GM18508 (cell line): ENCODE measurements at regions not wholly inside any gene's neighbourhood (a gene's known extent, or its start where the extent isn't known, plus 50 kb on each side); places are given as distances from the start of the nearest gene placed in this dataset.

Experiments
- ATAC-seq: cut with Tn5 transposase; IDR thresholded peaks from one replicate; pipeline ENCODE4 v1.9.1; 2021; ENCODE audit warnings: moderate number of reproducible peaks; ENCODE audit not compliant: insufficient read depth, unreplicated experiment

- no peak for ATAC-seq
Observed at GRCh38 chr10:30256084-30256483, 93.0 kb downstream of the MTPAP start.

- no peak for ATAC-seq
Observed at GRCh38 chr10:30254926-30255325, 94.2 kb downstream of the MTPAP start.

GRCh38 chr10:30248728-30249127 is 100.3 kb downstream of the MTPAP start:
- no peak for ATAC-seq

GRCh38 chr10:30247704-30248103 is 101.4 kb downstream of the MTPAP start:
- ATAC-seq = no peak

- no peak for ATAC-seq
Observed at GRCh38 chr10:30241422-30242110, 107.5 kb downstream of the MTPAP start.

- ATAC-seq = no peak
Observed at GRCh38 chr10:30238836-30239235, 110.2 kb downstream of the MTPAP start.

GRCh38 chr10:30233186-30233959 is 115.7 kb downstream of the MTPAP start:
- ATAC-seq = no peak

- no peak for ATAC-seq
Observed at GRCh38 chr10:30231709-30232108, 117.4 kb downstream of the MTPAP start.

GRCh38 chr10:30231071-30231652 is 117.9 kb downstream of the MTPAP start:
- ATAC-seq = no peak

GRCh38 chr10:30229536-30229935 is 119.5 kb downstream of the MTPAP start:
- ATAC-seq = no peak

GRCh38 chr10:30228417-30229036 is 120.6 kb downstream of the MTPAP start:
- no peak for ATAC-seq

GRCh38 chr10:30227481-30227880 is 121.6 kb downstream of the MTPAP start:
- no peak for ATAC-seq

GRCh38 chr10:30219971-30220751 is 128.9 kb downstream of the MTPAP start:
- ATAC-seq = no peak

GRCh38 chr10:30216821-30217220 is 132.3 kb downstream of the MTPAP start:
- no peak for ATAC-seq

- ATAC-seq = no peak
Observed at GRCh38 chr10:30215623-30216022, 133.5 kb downstream of the MTPAP start.

- ATAC-seq = no peak
Observed at GRCh38 chr10:30215141-30215540, 133.9 kb downstream of the MTPAP start.

GRCh38 chr10:30210296-30210695 is 138.8 kb downstream of the MTPAP start:
- no peak for ATAC-seq

GRCh38 chr10:30208330-30208729 is 140.7 kb downstream of the MTPAP start:
- no peak for ATAC-seq

- no peak for ATAC-seq
Observed at GRCh38 chr10:30207485-30208052, 141.5 kb downstream of the MTPAP start.

- no peak for ATAC-seq
Observed at GRCh38 chr10:30200017-30200415, 140.6 kb upstream of the JCAD start.
